Nephron progenitor cell (in vitro differentiated cells): ENCODE measurements at regions not wholly inside any gene's neighbourhood (a gene's known extent, or its start where the extent isn't known, plus 50 kb on each side); places are given as distances from the start of the nearest gene placed in this dataset.

Experiments used
- DNase-seq: peaks from one replicate; pipeline ENCODE4 v3.0.0; 2021
- H3K27ac Mint-ChIP-seq: 2 replicates; pipeline ENCODE4 v1.8.0; 2021; ENCODE audit warnings: mild to moderate bottlenecking, moderate library complexity, mixed read lengths
- H3K27me3 Mint-ChIP-seq: 2 replicates; pipeline ENCODE4 v1.8.0; 2021; ENCODE audit warnings: mild to moderate bottlenecking, low read depth, mixed read lengths; ENCODE audit not compliant: poor library complexity
- H3K36me3 Mint-ChIP-seq: 2 replicates; pipeline ENCODE4 v1.8.0; 2021; ENCODE audit warnings: low read depth, mixed read lengths
- H3K4me1 Mint-ChIP-seq: 2 replicates; pipeline ENCODE4 v1.8.0; 2021; ENCODE audit warnings: mixed read lengths
- H3K4me3 Mint-ChIP-seq: 2 replicates; pipeline ENCODE4 v1.8.0; 2021; ENCODE audit warnings: mild to moderate bottlenecking, moderate library complexity, mixed read lengths
- H3K9me3 Mint-ChIP-seq: 2 replicates; pipeline ENCODE4 v1.8.0; 2021; ENCODE audit warnings: mild to moderate bottlenecking, moderate library complexity, mixed read lengths
- TF ChIP-seq, protein P1 (sequence below): fragments of 200-600 bp; sonication (generic); IDR thresholded peaks from 2 replicates; pipeline ENCODE4 v1.5.0; 2021; ENCODE audit warnings: antibody characterized with exemption

DNA sequence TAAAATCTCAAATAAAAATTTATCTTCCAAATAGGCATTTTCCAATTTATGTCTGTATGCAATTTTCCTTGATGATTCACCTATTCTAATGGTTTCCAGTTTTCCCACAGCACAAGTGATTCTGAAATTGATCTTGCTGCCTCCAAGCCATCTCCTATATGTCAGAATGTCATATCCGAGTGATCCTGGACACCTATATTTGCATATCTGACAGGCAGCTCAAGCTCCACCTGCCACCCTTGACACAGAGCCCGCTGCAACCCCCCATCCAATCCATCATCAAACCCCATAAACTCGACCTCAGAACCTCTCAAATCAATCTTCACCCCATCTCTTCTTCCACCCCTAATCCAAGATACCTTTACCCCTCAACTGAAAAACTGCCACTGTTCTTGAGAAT, 579.5 kb downstream of the EPHB1 start:
- H3K36me3 Mint-ChIP-seq = no peaks in the 10 kb centered on the region
- H3K4me3 Mint-ChIP-seq = no peak overlapping the region
- no peak for DNase-seq
- H3K4me1 Mint-ChIP-seq = peaks cover 20% of the 10 kb centered on the region
- peaks cover under 1% of the 10 kb centered on the region for H3K27me3 Mint-ChIP-seq
- TF ChIP-seq, protein P1, sequence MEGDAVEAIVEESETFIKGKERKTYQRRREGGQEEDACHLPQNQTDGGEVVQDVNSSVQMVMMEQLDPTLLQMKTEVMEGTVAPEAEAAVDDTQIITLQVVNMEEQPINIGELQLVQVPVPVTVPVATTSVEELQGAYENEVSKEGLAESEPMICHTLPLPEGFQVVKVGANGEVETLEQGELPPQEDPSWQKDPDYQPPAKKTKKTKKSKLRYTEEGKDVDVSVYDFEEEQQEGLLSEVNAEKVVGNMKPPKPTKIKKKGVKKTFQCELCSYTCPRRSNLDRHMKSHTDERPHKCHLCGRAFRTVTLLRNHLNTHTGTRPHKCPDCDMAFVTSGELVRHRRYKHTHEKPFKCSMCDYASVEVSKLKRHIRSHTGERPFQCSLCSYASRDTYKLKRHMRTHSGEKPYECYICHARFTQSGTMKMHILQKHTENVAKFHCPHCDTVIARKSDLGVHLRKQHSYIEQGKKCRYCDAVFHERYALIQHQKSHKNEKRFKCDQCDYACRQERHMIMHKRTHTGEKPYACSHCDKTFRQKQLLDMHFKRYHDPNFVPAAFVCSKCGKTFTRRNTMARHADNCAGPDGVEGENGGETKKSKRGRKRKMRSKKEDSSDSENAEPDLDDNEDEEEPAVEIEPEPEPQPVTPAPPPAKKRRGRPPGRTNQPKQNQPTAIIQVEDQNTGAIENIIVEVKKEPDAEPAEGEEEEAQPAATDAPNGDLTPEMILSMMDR = no peak
- no peaks in the 10 kb centered on the region for H3K9me3 Mint-ChIP-seq
- H3K27ac Mint-ChIP-seq = no peak overlapping the region

DNA sequence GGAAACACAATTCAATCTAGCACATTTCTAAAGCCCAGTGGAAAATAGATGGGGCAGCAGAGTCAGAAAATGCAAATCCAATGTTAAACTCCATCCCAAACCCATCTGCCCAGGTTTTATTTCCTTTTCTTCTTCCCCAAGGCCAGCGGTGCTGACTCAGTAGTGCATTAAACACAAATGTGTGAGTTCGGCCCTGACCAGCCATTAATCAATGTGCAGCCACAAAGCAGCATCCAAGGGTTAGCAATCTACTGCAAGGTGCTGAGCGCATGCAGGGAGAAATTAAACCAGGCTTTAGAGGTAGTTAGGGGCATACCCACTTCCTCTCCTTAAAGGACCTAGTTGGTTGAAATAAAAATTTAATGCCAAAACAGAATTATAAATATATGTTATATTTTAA, 583.3 kb upstream of the PPP2R3A start:
- Mint-ChIP-seq H3K4me1 (peaks cover 28% of the 10 kb centered on the region), H3K27me3 (peaks cover 8% of the 10 kb centered on the region), H3K4me3 (no peak overlapping the region), H3K9me3 (no peaks in the 10 kb centered on the region), H3K36me3 (no peaks in the 10 kb centered on the region), H3K27ac (no peak overlapping the region)
- TF ChIP-seq, protein P1 = no peak
- DNase-seq = peak; percentile 11

DNA sequence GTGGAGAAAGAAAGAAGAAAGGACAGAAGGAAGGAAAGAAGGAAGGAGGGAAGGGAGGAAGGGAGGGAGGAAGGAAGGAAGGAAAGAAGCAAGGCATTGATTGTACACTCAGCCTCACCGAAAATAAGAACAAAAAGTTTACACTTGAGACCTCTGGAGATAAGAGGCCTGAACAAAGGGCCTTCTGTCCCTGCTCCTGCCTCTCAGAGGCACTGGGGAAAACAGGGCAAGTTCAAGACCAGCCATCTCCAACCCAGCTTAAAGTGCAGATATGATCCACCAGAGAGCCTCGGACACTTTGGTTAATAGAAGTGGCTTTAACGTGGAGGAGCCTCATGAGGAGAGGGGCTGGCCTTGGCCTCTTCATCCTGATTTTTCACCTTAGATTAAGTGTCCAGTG, 582.9 kb upstream of the PPP2R3A start:
- Mint-ChIP-seq H3K9me3 (no peaks in the 10 kb centered on the region), H3K4me1 (peaks cover 28% of the 10 kb centered on the region), H3K27ac (no peak overlapping the region), H3K36me3 (no peaks in the 10 kb centered on the region), H3K4me3 (no peak overlapping the region), H3K27me3 (peaks cover 8% of the 10 kb centered on the region)
- no peak for DNase-seq
- TF ChIP-seq, protein P1 = no peak

DNA sequence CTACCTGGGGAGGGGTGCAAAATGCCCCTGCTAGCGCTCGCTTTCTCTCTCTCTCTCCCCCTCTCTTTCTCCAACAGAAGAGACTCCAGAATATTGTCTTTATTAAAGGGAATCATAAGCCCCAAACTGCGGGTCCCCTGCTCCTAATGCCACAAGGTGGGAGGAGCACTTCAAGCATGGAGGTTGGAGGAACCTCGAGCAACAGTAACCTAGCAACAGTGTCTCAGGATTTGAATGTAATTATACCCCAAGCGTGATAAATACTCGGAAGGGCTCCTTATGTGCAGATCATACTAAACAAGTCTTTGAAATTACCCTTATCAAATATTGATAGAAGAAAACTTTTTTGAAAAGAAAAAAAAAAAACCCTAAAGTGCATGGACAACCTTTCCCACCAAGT, 582.2 kb upstream of the PPP2R3A start:
- DNase-seq = no peak
- TF ChIP-seq, protein P1 = no peak
- no peak overlapping the region for H3K27ac Mint-ChIP-seq
- H3K36me3 Mint-ChIP-seq = no peaks in the 10 kb centered on the region
- no peak overlapping the region for H3K4me3 Mint-ChIP-seq
- H3K9me3 Mint-ChIP-seq = no peaks in the 10 kb centered on the region
- H3K27me3 Mint-ChIP-seq = peaks cover 8% of the 10 kb centered on the region
- H3K4me1 Mint-ChIP-seq = peaks cover 28% of the 10 kb centered on the region

DNA sequence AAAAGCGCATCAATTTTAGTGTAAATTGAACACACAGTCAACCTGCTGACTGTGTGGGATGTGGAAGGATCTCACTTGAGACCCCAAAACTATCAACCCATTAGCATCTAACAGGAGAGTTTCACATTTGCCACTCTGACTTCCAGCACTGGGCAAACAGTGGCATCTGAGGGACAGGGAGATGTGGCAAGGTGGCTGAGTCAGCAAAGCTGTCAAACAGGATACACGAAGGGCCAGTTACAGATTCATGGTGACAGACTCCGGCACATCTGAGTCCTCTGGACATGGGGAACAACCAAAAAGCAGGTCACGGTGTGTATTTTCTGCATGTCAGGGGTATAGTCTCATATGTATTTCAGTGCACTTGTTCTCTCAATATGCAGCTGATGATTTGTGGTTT, 573.4 kb upstream of the PPP2R3A start:
- no peak for DNase-seq
- H3K4me1 Mint-ChIP-seq = peaks cover 5% of the 10 kb centered on the region
- TF ChIP-seq, protein P1 = no peak
- H3K36me3 Mint-ChIP-seq = peaks cover 10% of the 10 kb centered on the region
- H3K4me3 Mint-ChIP-seq = no peak overlapping the region
- H3K9me3 Mint-ChIP-seq = peaks cover 44% of the 10 kb centered on the region
- H3K27me3 Mint-ChIP-seq = peaks cover 4% of the 10 kb centered on the region
- H3K27ac Mint-ChIP-seq = no peak overlapping the region

DNA sequence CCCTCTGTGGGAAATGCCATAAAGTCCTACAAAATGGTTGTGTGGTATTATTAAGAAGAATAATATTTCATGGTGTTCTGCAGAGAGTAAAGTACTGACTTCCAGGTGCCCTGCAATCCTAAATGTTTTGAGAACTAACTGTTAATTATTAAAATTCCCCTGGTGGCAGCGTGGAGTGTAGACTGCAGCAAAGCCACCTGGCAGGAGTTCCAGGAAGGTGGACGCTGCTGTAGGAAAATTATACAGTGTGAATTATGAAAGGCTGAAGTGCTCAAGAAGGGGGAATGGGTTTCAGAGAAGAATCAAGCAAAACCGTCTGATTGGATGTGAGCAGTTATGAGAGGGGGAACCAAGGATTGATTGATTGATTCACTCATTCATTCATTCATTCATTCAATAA, 572.4 kb upstream of the PPP2R3A start:
- no peak overlapping the region for H3K4me3 Mint-ChIP-seq
- H3K36me3 Mint-ChIP-seq = peaks cover 10% of the 10 kb centered on the region
- DNase-seq = no peak
- H3K4me1 Mint-ChIP-seq = peaks cover 5% of the 10 kb centered on the region
- H3K27me3 Mint-ChIP-seq = peaks cover 4% of the 10 kb centered on the region
- no peak overlapping the region for H3K27ac Mint-ChIP-seq
- TF ChIP-seq, protein P1 = no peak
- H3K9me3 Mint-ChIP-seq = peaks cover 52% of the 10 kb centered on the region
